ENCODE measurements at regions not wholly inside any gene's neighbourhood (a gene's known extent, or its start where the extent isn't known, plus 50 kb on each side); places are given as distances from the start of the nearest gene placed in this dataset.

DNA sequence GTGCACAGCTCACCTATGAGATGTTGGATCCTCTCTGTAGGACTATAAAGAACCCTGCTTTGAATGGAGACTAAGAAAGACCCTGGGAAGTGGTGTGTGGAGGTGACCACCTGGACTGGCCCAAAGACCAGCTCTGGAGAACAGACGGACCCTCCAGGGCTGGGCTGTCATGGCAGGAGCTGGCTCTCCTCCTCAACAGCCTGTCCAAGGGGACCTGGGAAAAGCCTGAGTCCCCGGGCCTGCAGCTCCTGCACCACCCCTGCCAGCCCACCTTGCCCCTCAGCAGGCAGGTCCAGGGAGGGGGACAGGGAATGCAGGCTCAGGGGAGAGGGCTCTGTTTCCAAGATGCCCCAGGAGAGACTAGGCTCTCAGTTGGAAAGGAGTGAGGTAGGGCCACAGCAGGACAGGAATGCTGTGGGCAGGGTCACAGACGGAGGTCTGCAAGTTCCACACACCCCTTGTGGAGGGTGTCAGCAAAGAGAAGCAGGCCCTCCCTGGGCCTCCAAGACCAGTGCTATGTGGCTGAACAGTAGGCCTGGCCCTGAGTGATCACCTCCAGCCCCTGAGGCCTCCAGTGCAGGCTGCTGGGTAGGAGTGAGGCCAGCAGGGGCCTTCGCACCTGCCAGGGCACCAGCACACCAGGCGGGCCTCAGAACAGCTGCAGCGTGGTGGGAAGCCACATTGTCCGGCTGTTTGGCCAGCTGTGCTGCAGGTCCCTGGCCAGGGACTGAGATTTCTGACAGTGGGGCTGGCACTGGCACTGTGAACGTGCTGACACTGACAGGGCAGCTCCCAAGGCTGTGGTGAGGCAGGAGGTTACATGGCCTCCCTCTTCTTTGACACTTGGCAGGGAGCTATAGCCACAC lies 86.4 kb upstream of the OTOS start:
- DNase-seq (ENCODE audit: low read depth in 2 of 2), result no peak

DNA sequence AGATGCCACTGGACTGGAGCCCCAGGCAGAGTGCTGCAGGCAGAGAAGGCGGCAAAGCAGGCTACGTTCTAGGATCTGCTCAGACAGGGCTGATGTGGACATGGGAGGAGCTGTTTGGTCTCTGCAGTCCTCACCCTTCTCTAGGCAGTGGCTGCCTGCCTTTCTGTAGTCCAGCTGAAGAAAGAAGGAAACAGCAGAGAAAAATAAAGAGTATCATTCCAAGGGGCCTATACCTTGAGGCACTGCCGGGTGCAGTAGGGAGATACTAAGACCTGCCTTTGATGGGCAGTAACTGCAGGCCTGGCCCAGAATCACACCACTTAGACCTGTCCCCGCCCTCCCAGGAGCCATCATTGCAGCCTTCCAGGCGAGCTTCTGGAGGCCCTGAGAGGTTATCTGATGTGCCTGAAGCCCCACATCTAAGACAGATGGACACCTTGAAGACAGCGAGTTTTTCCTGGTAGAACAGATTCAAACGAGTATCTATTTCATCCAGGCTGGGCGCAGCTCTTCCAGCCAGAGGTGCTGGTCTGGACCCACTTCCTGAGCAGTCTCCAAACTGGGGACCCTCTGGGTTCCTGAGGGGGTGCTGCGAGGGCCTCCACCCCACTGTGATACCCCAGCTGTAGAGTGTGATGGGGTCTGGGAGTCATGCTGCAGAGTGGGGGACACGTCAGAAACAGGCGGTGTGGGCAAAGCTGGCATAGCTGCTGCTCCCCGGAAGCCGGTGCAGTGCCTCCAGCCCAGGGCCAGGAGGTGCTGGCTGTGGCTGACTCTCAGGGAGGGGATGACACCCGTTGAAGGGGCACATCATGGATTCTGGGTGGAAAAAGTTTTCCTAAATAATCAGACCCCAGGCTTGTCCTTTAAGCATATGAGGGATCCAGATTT lies 87.3 kb upstream of the OTOS start:
- no peak for DNase-seq (ENCODE audit: low read depth in 2 of 2)

DNA sequence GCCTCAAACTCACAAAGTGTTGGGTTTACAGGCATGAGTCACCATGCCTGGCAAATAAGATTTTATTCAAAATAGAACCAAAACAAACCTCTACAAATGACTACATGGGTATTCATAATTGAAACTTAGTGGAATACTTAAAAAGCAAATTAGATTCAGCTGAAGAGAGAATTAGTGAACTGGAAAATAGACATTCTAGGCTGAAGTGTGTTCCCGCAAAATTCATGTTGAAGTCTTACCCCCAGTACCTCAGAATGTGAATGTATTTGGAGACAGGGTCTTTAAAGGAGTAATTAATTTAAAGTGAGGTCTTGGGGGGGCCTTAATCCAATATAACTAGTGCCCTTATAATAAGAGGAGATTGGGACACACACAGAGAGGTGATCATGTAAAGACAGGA lies 88.5 kb upstream of the OTOS start:
- no peak for DNase-seq (ENCODE audit: low read depth in 2 of 2)

DNA sequence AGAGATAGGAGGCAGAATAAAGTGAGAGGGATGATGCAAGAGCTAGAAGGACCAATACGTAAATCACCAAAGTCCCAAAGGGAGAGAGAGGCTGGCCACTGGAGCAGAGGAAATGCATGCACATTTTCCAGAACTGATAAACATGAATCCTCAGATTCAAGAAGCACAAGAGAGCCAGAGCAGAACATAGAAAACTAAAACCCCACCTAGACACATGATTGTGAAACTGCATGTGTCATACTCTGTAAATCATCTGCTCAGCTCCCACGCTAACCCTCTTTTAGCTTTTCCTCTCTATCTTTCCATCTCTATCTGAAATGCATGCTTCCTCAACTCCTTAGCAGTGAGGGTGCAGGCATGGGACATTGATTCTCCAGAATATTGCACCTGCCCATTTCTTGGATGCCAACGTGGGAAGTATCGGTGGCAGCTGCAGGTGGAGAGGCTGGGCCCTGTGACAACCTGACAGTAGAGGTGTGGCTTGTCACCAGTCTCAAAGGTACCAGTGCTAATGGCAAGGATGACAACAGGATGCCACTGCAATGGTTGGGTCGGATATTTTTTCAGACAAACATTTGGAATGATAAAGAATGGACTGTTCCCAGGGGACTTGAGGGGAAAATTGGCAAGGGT lies 89.3 kb upstream of the OTOS start:
- DNase-seq (ENCODE audit: low read depth in 2 of 2), result no peak

DNA sequence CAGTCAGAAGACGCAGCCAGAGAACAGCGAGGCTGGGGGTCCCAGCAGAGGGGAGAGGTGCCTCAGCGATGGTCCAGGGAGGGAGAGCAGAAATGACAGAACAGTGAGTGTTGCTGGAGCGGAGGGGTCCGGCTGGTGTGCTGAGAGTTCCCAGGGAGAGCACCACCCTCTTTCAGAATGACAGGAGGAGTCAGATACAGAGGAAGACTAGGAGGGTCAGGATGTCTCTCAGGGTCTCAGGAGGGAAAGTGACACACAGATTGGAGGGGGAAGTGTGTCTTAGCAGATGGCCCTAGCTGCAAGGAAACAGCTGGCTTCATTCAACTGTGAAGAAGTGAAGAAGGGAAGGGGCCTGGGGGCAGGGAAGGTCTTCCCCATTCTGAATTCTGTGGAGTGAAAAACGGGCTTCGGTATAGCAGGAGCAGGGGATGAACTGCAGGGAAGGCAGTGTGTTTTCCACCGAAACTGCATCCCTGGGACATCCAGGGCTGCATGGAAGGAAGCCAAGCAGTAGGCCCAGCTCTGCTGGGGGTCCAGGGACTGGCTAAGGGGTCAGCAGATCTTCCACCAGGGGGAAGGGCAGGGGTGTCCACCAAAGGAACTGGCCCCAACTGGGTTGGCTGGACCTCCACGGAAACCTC lies 90.0 kb upstream of the OTOS start:
- DNase-seq (ENCODE audit: low read depth in 2 of 2), result no peak

DNA sequence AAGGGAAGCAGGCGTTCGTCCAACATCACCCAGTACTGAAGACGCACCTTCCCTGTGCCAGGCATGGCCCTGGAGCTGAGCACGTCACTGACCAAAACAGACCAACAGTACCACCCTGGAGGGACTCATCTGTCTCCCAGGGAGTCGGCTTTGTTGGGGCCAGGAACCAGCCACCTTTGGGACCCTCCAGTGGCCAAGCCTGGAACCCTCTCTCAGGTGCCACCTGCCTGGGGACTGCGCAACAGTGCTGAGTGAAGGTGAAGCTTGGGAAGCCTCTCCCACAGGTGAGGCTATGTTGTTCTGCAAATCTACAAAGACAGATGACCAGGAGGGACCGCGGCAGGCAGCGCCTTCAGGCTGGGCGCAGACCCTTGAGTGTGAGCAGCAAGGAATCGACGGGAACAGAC lies 91.4 kb upstream of the OTOS start:
- no peak for DNase-seq (ENCODE audit: low read depth in 2 of 2)

DNA sequence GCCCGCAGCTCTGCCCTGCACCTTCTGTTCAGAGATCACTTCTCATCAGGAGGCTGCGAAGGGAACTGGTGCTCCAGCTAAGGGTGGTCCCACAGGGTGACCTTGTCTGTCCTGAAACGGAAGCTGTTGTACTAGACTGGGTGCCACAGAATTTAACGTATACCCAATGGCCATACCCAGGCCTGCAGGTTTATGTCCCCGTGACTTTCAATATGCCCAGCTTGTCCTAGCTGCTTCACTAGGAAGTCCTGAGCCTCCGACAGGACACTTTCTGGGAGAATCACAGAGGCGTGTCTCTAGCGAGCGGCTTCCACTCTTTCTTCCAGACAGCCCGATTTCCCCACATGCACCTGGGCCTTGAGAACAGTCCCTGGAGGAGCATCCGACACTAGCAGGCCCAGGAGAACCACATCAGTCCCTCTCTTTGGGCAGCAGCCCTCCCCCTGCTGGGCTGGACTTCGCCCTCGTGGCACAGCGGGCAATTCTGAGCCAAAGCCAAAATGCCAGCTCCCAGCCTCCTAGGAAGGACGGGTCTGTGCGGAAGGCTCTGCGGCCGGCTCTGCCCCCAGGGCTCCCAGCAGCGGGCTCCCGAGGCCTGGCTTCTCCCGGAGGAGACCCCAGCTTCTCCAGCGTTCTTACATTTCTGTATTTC lies 91.9 kb upstream of the OTOS start:
- no peak for DNase-seq (ENCODE audit: low read depth in 2 of 2)

DNA sequence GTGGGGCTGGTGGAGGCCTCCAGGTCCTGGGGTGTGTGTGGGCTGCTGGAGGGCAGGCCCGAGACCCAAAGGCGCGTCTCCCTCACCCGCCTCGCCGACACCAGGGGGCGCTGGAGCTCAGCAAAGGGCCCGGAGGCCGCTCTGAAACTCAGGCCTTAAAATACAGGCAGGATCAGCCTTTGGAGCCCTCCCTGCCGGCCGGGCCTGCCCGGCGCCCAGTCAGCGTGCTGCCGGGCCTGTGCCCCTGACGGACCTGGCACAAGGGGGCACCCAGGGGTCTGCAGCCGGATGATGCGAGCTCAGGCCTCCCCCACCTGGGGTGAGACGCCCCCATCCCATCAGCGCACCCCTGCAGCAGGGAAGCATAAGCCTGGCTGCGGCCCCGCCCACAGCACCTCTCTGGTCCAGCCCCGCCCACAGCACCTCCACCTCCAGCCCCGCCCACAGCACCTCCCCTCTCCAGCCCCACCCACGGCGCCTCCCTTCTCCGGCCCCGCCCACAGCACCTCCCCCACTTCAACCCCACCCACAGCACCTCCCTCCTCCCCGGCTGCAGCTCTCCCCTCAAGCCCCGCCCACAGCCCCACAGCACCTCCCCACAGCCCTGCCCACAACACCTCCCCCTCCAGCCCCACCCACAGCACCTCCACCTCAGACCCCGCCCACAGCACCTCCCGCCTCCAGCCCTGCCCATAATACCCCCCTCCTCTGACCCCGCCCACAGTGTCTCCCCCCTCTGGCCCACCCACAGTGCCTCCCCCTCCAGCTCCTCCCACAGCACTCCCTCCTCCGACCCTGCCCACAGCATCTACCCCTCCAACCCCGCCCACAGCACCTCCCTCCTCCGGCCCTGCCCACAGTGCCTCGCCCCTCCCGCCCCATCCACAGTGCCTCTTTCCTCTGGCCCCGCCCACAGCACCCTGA lies 92.8 kb upstream of the OTOS start:
- peak; percentile 58 to 70 for DNase-seq (ENCODE audit: low read depth in 2 of 2)

DNA sequence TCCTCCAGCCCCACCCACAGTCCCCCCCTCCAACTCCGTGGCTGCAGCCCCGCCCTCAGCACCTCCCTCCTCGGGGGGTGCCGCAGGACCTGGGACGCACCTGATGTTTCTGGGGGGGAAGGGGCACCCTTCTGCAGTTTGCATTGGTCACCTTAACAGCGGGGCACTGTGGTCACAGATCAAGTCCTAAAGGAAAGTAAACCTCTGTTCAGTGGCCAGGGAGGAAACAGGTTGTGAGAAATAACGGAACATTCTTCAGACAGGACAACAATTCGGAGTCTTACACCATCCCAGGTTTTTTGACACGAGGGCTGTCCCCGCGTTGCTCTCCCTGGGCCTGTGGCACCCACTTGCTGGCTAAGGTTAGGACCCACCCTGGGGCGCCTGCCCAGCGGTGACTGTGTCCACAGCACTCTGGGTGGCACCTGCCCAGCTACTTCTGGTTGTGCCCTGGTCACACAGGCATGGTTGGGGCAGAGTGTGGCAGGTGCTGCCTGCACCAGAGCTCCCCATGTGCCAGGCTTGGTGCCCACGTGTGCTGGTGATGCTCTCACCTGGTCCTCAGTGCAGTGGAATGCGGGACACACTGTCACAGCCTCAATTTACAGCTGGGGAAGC lies 93.5 kb upstream of the OTOS start:
- no peak for DNase-seq (ENCODE audit: low read depth in 2 of 2)

DNA sequence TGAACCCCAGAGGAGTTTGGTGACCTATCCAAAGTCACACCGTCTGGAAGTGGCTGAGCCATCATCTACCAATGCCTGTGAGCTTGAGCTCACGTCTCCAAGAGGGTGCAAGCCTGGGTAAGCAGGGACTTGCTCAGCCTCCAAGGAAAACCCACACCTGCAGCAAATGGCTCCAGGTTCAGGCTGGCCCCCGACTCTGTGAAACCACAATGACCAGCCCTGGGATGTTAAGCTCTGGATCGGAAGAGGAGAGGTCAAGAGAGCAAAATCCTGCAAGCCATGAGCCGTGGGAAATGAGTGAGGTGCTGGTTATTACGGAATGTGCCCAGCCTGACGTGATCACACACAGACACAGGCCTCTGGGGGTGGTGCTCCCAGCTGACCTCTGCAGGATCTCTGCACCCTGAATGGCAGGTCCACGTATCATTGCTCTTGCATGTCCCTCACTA lies 94.1 kb upstream of the OTOS start:
- DNase-seq (ENCODE audit: low read depth in 2 of 2), result no peak

DNA sequence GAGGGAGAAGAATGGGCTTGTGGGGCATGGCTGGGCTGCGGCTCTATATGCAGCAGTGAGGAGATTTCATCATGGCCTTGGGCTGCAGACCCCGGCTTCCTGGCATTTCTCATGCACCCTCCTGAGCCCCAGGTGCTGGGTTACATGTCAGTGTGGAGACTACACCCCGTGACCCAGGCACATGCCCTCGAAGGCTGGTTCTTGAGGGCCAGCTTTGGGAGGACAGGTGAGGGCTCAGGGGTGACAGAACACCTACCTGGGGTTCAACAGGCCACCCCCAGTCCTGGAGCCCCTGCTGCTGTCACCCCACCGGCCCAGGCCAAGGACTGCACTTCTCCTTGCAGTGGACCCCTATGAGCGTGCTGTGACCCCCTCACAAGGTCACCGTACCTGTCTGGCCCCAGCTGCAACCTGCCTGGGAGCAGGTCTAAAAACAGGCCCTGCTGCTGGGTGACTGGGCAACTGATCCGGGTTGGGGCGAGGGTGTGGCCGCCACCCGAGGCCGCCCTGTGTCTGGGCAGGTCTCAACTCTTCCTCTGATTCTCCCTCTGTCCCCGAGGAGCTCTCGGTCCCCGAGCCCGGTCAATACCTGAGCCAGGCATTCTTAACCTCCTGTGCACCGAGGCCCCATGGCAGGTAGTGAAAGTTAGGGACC lies 94.8 kb upstream of the OTOS start:
- no peak for DNase-seq (ENCODE audit: low read depth in 2 of 2)

DNA sequence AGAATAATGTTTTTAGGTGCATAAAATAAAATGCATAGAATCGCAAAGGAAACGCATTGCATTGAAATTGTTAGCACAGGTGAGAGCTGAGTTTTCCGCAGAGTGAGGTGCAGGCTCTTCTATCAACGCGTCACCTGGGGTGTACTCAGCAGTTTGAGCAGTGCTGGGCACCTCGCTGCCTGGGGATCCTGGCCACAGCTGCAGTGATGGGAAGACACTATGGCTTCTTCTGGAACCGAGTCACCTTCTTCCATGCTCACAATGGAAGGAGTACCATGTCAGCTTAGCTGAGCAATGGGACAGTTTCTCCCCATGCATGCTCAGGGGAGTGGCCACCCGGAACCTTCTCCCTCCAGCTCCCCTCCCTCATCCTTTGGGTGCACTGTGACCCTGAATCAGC lies 95.4 kb upstream of the OTOS start:
- DNase-seq (ENCODE audit: low read depth in 2 of 2), result no peak

DNA sequence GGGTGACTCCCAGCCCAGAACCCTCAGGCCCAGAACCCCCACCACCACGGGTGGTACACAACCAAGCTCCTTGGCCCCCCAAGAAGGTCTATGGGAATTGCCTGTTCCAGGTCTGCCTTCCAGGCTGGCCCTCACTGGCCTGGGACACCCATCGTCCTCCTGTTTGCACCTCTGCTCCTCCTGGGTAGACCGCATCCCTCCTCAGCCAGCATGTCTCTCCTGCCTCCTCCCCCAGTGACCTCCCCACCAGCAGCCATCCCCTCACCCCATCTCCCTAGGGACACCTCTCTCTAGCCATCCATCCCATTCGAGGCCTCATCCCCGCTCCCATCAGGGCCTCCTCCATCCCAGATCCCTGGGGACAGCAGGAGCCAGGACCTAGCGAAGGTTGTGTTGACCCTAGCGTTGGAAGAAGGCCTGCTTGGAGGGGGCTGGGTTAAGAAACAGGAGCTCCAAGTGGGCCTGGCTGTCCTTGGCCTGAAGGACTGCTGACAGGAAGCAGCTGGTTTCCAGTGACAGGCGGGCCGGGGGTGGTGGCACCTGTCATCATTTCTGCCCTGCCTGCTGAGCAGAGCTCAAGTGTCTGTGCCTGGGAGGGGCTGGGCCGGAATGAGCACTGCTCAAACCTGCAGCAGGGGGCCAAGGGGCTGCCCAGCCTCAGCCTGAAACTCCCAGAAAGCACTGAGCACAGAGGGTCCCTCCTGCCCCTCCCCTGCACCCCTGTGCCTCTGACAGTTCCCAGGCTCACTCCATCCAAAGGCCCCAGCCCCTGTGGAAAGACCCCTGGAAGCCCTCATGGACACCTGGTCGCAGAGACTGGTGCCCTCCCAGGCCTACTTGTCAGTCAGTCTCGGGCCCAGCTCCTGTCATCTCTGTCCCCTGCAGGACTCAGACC lies 96.0 kb upstream of the OTOS start:
- DNase-seq (ENCODE audit: low read depth in 2 of 2), result no peak

DNA sequence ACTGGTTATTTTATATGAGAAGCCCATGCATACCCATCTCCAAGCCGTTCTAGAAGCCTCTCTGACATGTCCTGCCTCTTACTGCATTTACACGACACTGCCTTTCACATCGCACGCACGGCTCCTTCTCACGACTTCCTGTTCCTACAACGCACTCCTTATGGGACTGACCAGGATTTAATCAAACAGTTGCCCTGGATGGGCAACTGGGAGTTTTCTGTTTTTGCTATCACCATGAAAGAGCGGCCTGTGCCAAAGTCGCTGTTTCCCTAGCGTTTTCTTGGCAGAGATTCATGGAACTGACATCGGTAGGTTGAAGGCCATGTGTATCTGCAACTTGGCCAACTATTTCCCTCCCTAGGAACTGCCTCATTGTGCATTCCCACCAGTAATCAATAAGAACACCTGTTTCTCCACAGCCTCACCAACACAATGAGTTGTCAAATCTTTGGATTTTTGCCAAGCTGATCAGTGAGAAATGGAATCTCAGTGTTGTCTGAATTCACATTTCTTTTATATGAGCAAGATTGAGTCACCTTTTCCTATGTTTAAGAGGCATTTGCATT lies 97.2 kb upstream of the OTOS start:
- DNase-seq (ENCODE audit: low read depth in 2 of 2), result no peak

DNA sequence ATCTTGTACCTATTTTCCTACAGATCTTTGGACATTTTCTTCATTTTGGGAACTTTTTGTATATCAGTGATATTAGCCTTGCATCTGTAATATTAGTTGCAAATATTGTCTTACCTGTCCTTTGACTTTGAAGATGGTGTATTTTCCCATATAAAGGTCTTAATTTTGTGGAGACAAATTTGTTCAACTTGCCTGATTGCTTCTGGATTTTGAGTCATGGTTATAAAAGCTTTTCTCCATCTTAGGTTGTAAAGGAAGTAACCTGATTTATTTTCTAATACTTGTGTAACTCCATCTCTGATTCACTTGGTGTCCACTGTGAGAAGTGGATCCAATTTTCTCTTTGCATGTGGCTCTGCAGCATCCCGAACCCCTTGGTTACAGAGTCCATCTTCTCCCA lies 97.7 kb upstream of the OTOS start:
- DNase-seq (ENCODE audit: low read depth in 2 of 2), result no peak

DNA sequence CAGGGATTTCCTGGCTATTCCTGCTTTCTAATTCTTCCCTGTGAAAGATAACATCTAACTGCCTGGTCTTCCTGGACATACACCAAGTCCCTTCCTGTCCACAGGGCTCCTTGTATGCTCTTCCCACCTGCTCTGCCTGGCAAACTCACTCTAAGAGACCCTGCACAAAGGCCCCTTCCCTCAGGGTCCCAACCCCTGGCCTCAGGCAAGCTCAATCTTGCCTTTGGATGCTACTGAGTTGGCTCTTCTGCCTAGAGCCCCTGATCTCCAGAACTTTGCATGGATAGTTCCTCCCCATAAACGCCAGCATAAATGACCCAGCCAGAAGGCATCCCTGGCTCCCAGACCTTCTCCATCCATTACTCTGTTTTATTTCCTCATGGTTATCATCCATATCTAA lies 98.3 kb upstream of the OTOS start:
- DNase-seq (ENCODE audit: low read depth in 2 of 2), result no peak

DNA sequence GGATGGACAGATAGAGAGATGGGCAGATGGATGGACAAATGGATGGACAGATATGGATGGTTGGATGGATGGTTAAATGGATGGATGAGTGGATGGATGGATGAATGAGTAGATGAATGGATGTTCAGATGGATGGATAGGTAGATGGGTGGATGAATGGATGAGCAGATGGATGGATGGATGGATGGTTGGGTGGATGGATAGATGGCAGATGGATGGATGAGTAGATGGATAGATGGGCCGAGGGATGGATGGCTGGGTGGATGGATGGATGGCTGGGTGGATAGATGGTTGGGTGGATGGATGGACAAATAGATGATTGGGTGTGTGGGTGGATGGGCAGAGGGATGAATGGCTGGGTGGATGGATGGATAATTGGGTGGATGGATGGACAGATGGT lies 98.9 kb upstream of the OTOS start:
- no peak for DNase-seq (ENCODE audit: low read depth in 2 of 2)
